GM13977 (cell line): ENCODE measurements at regions not wholly inside any gene's neighbourhood (a gene's known extent, or its start where the extent isn't known, plus 50 kb on each side); places are given as distances from the start of the nearest gene placed in this dataset.

Experiments used
- DNase-seq: peaks from one replicate; pipeline ENCODE4 v3.0.0; 2012; ENCODE audit warnings: low spot score
- in situ Hi-C: fragments of 300-500 bp; cut with MboI; formaldehyde crosslinking; loops from one replicate; pipeline ENCODE4 v1.12.0; 2022; ENCODE audit warnings: low sequenced_read_pairs, low pct_unique_long_range_greater_than_20kb, mixed read lengths, inconsistent platforms; ENCODE audit not compliant: unreplicated experiment
- TF ChIP-seq, protein P1 (sequence below): IDR thresholded peaks from 2 replicates; pipeline ENCODE4 v1.5.1; 2012; ENCODE audit warnings: mild to moderate bottlenecking, control low read depth; ENCODE audit not compliant: insufficient read depth; ENCODE audit errors: extremely low read depth, missing control alignments

DNA sequence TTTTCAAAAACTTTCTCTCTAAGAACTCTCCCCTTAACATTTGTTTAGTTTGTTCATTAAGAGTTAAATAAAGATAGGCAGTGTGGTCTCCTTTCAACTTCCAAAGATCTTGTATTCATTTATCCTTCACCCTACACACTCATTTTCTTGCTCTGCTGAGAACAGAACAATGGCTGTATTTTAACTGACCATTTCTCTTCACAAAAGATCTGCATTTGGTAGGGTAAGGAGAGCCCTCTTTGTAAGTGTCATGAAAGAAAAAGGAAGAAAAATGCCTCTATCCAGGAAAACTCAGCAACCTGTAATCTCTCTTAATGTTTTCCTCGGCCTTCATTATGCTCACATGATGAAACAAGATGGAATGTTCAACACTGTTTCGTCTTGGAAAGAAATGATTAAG lies 193.7 kb upstream of the TLE4 start:
- in situ Hi-C loops, result no loop called here
- DNase-seq, result no peak
- TF ChIP-seq, protein P1, sequence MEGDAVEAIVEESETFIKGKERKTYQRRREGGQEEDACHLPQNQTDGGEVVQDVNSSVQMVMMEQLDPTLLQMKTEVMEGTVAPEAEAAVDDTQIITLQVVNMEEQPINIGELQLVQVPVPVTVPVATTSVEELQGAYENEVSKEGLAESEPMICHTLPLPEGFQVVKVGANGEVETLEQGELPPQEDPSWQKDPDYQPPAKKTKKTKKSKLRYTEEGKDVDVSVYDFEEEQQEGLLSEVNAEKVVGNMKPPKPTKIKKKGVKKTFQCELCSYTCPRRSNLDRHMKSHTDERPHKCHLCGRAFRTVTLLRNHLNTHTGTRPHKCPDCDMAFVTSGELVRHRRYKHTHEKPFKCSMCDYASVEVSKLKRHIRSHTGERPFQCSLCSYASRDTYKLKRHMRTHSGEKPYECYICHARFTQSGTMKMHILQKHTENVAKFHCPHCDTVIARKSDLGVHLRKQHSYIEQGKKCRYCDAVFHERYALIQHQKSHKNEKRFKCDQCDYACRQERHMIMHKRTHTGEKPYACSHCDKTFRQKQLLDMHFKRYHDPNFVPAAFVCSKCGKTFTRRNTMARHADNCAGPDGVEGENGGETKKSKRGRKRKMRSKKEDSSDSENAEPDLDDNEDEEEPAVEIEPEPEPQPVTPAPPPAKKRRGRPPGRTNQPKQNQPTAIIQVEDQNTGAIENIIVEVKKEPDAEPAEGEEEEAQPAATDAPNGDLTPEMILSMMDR, result no peak

DNA sequence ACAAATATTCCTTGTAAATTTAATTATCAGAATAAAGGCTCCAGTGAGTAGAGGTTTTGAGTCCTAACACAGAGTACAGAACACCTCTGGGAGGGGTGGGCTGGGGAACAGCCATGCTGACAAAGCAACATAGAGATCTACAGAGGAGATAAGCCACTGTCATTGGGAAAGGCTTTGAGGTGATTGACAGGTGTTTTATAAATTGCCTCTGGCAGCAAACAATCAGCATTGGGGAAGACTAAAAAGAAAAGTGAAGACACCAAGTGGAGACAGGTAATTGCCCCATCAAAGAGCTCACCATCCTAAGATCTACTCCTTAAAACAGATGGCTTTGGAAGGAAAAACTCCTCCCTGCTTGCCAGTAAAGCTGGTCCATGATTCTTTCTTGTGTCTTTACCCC lies 189.7 kb upstream of the TLE4 start:
- no peak for DNase-seq
- in situ Hi-C loops, result no loop called here
- TF ChIP-seq, protein P1, result no peak

DNA sequence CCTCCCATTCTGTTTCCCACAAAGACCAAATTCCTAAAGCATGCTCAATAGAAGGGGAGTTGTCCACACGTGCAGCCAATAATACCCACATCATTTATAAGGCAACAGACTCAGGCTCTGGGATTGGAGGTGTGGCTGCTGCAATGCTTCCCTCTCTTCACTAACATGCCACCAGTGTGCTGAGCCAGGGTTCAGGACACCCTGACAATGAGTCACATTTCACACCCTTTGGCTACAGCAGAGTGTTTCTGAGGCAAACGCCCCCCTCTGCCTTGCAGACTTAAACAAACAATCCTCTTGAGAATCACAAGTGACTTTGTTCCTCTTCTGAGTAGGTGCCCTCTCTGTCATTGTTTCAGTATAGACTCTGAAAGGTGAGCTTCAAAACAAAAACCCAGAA lies 189.3 kb upstream of the TLE4 start:
- TF ChIP-seq, protein P1, result no peak
- no peak for DNase-seq
- in situ Hi-C loops, result no loop called here

DNA sequence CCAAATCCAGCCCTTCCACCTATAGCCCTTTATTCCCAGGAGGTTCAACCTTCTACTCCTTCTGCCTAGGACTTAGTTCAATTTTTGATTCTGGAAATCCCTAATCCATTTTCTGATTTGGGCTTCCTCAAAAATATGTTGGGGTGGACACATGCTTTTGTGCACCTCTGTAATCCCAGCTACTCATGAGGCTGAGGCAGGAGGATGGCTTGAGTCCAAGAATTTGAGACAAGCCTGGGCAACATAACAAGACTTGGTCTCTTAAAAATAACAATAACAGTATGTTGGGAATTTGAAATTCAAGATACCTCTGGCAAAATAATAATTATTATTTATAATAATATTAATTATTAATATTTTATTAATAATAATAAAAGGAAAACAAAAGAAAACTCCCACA lies 188.7 kb upstream of the TLE4 start:
- in situ Hi-C loops, result no loop called here
- no peak for DNase-seq
- TF ChIP-seq, protein P1, result no peak

DNA sequence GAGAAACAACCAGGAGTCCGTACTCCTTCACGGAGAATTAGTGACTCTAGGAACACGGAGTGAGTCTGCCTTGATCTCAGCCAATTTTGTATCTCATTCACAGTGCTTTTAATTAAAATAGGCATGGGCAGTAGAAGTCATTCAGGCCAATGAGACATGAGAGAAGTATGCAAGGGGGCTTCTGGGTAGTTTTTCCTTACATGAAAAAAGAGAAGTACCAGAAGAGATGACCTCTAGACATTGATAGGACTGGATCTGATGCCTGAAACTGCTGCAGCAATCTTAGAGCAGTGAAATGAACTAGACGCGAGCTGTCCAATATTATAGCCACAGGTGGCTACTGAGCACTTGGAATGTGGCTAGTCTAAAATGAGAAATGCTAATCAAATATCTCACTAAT lies 187.7 kb upstream of the TLE4 start:
- TF ChIP-seq, protein P1, result no peak

DNA sequence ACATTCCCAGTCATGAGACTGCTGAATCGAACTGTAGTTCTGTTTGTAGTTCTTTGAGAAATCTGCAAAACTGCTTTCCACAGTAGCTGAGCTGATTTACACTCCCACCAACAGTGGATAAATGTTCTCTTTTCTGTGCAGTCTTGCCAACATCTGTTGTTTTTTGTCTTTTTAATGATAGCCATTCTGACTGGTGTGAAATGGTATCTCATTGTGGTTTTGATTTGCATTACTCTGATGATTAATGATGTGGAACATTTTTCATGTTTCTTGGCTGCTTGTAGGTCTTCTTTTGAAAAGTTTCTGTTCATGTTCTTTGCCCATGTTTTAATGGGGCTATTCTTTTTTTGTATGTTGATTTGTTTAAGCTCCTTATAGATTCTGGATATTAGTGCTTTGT lies 187.3 kb upstream of the TLE4 start:
- TF ChIP-seq, protein P1, result no peak
- no peak for DNase-seq

More for the DNA sequence above, 187.7 kb upstream of the TLE4 start:
- in situ Hi-C loops, result no loop called here
- DNase-seq, result no peak

More for the DNA sequence above, 187.3 kb upstream of the TLE4 start:
- in situ Hi-C loops, result no loop called here
